HepG2 (cell line): ENCODE measurements at regions not wholly inside any gene's neighbourhood (a gene's known extent, or its start where the extent isn't known, plus 50 kb on each side); places are given as distances from the start of the nearest gene placed in this dataset.

Experiments
- CEBPG ChIP-seq: IDR thresholded peaks from 2 replicates; pipeline ENCODE4 v1.6.1; 2016
- RFX3 ChIP-seq: IDR thresholded peaks from 2 replicates; pipeline ENCODE4 v1.6.1; 2016; ENCODE audit warnings: missing biosample characterization, missing genetic modification reagents
- RXRA ChIP-seq: sonication (generic); formaldehyde crosslinking; IDR thresholded peaks from 2 replicates; pipeline ENCODE4 v1.5.1; 2020; ENCODE audit warnings: missing genetic modification reagents
- SALL2 ChIP-seq: sonication (generic); formaldehyde crosslinking; IDR thresholded peaks from 2 replicates; pipeline ENCODE4 v1.8.1; 2023; ENCODE audit warnings: mild to moderate bottlenecking, missing genetic modification reagents, inconsistent platforms
- ZNF674 ChIP-seq: sonication (generic); formaldehyde crosslinking; IDR thresholded peaks from 2 replicates; pipeline ENCODE4 v1.5.0; 2020; ENCODE audit warnings: low read depth, mild to moderate bottlenecking, missing genetic modification reagents
- ZNF720 ChIP-seq: sonication (generic); formaldehyde crosslinking; IDR thresholded peaks from 2 replicates; pipeline ENCODE4 v1.4.0; 2020; ENCODE audit warnings: missing genetic modification reagents
- TF ChIP-seq, protein P1 (sequence below): IDR thresholded peaks from 2 replicates; pipeline ENCODE4 v1.6.1; 2016; ENCODE audit warnings: missing genetic modification reagents, missing compliant biosample characterization
- TF ChIP-seq, protein P2 (sequence below): sonication (generic); formaldehyde crosslinking; IDR thresholded peaks from 2 replicates; pipeline ENCODE4 v1.8.0; 2022; ENCODE audit warnings: missing genetic modification reagents, mild to moderate bottlenecking, moderate library complexity, borderline replicate concordance
- TF ChIP-seq, protein P3 (sequence below): sonication (generic); formaldehyde crosslinking; IDR thresholded peaks from 2 replicates; pipeline ENCODE4 v1.5.1; 2020; ENCODE audit warnings: mild to moderate bottlenecking, missing genetic modification reagents, borderline replicate concordance

DNA sequence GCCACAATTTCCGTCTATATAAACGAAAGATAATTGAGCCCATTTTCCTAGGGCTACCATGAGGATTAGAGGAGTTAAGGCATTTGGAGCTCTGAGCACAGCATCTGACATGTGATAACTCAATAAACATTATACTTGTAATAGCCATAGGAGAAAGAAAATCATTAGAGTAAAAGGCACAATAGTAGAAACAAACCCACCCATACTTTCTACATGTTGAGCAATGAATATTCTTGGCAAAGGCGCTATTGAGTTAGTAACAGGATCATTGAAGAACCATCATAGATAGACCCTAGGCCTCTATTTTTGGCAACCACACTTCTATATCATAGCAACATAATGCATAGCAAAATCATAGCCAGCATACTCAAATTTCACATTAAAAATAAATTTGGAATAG is 664.1 kb downstream of the NOVA1 start (continued):
- TF ChIP-seq ZNF674 (no peak), RXRA (CRISPR knock-in tag) (no peak), RFX3 (CRISPR knock-in tag) (no peak), ZNF720 (CRISPR knock-in tag) (no peak), CEBPG (CRISPR knock-in tag) (no peak), SALL2 (CRISPR knock-in tag) (no peak)
- TF ChIP-seq, protein P1, sequence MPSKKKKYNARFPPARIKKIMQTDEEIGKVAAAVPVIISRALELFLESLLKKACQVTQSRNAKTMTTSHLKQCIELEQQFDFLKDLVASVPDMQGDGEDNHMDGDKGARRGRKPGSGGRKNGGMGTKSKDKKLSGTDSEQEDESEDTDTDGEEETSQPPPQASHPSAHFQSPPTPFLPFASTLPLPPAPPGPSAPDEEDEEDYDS, result no peak
- TF ChIP-seq, protein P2, sequence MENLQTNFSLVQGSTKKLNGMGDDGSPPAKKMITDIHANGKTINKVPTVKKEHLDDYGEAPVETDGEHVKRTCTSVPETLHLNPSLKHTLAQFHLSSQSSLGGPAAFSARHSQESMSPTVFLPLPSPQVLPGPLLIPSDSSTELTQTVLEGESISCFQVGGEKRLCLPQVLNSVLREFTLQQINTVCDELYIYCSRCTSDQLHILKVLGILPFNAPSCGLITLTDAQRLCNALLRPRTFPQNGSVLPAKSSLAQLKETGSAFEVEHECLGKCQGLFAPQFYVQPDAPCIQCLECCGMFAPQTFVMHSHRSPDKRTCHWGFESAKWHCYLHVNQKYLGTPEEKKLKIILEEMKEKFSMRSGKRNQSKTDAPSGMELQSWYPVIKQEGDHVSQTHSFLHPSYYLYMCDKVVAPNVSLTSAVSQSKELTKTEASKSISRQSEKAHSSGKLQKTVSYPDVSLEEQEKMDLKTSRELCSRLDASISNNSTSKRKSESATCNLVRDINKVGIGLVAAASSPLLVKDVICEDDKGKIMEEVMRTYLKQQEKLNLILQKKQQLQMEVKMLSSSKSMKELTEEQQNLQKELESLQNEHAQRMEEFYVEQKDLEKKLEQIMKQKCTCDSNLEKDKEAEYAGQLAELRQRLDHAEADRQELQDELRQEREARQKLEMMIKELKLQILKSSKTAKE (CRISPR knock-in tag), result no peak
- TF ChIP-seq, protein P3, sequence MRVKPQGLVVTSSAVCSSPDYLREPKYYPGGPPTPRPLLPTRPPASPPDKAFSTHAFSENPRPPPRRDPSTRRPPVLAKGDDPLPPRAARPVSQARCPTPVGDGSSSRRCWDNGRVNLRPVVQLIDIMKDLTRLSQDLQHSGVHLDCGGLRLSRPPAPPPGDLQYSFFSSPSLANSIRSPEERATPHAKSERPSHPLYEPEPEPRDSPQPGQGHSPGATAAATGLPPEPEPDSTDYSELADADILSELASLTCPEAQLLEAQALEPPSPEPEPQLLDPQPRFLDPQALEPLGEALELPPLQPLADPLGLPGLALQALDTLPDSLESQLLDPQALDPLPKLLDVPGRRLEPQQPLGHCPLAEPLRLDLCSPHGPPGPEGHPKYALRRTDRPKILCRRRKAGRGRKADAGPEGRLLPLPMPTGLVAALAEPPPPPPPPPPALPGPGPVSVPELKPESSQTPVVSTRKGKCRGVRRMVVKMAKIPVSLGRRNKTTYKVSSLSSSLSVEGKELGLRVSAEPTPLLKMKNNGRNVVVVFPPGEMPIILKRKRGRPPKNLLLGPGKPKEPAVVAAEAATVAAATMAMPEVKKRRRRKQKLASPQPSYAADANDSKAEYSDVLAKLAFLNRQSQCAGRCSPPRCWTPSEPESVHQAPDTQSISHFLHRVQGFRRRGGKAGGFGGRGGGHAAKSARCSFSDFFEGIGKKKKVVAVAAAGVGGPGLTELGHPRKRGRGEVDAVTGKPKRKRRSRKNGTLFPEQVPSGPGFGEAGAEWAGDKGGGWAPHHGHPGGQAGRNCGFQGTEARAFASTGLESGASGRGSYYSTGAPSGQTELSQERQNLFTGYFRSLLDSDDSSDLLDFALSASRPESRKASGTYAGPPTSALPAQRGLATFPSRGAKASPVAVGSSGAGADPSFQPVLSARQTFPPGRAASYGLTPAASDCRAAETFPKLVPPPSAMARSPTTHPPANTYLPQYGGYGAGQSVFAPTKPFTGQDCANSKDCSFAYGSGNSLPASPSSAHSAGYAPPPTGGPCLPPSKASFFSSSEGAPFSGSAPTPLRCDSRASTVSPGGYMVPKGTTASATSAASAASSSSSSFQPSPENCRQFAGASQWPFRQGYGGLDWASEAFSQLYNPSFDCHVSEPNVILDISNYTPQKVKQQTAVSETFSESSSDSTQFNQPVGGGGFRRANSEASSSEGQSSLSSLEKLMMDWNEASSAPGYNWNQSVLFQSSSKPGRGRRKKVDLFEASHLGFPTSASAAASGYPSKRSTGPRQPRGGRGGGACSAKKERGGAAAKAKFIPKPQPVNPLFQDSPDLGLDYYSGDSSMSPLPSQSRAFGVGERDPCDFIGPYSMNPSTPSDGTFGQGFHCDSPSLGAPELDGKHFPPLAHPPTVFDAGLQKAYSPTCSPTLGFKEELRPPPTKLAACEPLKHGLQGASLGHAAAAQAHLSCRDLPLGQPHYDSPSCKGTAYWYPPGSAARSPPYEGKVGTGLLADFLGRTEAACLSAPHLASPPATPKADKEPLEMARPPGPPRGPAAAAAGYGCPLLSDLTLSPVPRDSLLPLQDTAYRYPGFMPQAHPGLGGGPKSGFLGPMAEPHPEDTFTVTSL (CRISPR knock-in tag), result no peak
